GM12892 (cell line): ENCODE measurements at regions not wholly inside any gene's neighbourhood (a gene's known extent, or its start where the extent isn't known, plus 50 kb on each side); places are given as distances from the start of the nearest gene placed in this dataset.

Source experiments
- POLR2A ChIP-seq: IDR thresholded peaks from 2 replicates; pipeline ENCODE4 v1.6.1; 2011; ENCODE audit warnings: low read depth, low read length, control low read depth
- POLR2AphosphoS5 ChIP-seq: IDR thresholded peaks from 2 replicates; pipeline ENCODE4 v1.6.1; 2011; ENCODE audit warnings: low read depth, low read length, control low read depth

DNA sequence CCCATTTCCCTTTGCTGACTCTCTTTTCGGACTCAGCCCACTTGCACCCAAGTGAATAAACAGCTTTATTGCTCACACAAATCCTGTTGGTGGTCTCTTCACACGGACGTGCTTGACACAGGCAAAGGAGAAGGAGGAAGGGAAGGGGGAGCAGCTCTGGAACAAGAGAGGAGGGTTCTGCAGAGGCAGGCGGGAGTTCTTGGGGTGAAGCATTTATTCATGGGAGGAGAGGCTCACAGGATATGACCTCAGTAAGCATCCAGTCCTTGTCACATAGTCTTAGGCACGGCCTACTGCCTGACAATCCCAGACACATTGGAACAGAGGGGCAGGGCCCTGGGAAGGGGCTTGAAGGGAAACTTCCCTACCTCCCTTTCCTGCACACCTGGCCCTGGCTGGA, 171.7 kb upstream of the HS6ST1 start:
- TF ChIP-seq POLR2A (no peak), POLR2AphosphoS5 (no peak)
